HTR-8/SVneo (cell line): ENCODE measurements at regions not wholly inside any gene's neighbourhood (a gene's known extent, or its start where the extent isn't known, plus 50 kb on each side); places are given as distances from the start of the nearest gene placed in this dataset.

ENCODE experiments used
- DNase-seq: peaks from one replicate; pipeline ENCODE4 v3.0.0; 2011; ENCODE audit warnings: low spot score, mixed read lengths; ENCODE audit not compliant: insufficient read length
- FAIRE-seq: peaks from 2 replicates; lab custom pipeline; 2011; peaks lifted over from hg19 to GRCh38; lab: Jason Lieb, UNC

GRCh38 chr5:92518318-92518904 lies 1062.6 kb downstream of the NR2F1-AS1 start:
- FAIRE-seq (no peak), DNase-seq (peak; percentile 27)

- FAIRE-seq (no peak), DNase-seq (no peak)
Measured at GRCh38 chr5:92514896-92515295, 1066.1 kb downstream of the NR2F1-AS1 start.

GRCh38 chr5:92513067-92513466 lies 1068.0 kb downstream of the NR2F1-AS1 start:
- FAIRE-seq, result no peak
- DNase-seq, result no peak

- no peak for FAIRE-seq
- no peak for DNase-seq
Measured at GRCh38 chr5:92508271-92508670, 1072.7 kb downstream of the NR2F1-AS1 start.

GRCh38 chr5:92505925-92506324 lies 1075.1 kb downstream of the NR2F1-AS1 start:
- FAIRE-seq, result no peak
- no peak for DNase-seq

GRCh38 chr5:92505145-92505544 lies 1075.9 kb downstream of the NR2F1-AS1 start:
- FAIRE-seq (no peak), DNase-seq (no peak)

GRCh38 chr5:92504346-92504745 lies 1076.7 kb downstream of the NR2F1-AS1 start:
- DNase-seq, result no peak
- no peak for FAIRE-seq

GRCh38 chr5:92500752-92501151 lies 1080.3 kb downstream of the NR2F1-AS1 start:
- FAIRE-seq (no peak), DNase-seq (no peak)

GRCh38 chr5:92496545-92496944 lies 1084.5 kb downstream of the NR2F1-AS1 start:
- DNase-seq (no peak), FAIRE-seq (no peak)

GRCh38 chr5:92494508-92494907 lies 1086.5 kb downstream of the NR2F1-AS1 start:
- no peak for FAIRE-seq
- no peak for DNase-seq

- no peak for FAIRE-seq
- no peak for DNase-seq
Measured at GRCh38 chr5:92492908-92493307, 1088.1 kb downstream of the NR2F1-AS1 start.

- DNase-seq (no peak), FAIRE-seq (no peak)
Measured at GRCh38 chr5:92484484-92484883, 1096.5 kb downstream of the NR2F1-AS1 start.

GRCh38 chr5:92472981-92473566 lies 1090.0 kb upstream of the ARRDC3 start:
- DNase-seq (no peak), FAIRE-seq (no peak)

GRCh38 chr5:92471861-92472260 lies 1088.7 kb upstream of the ARRDC3 start:
- no peak for DNase-seq
- no peak for FAIRE-seq

GRCh38 chr5:92470770-92471169 lies 1087.7 kb upstream of the ARRDC3 start:
- no peak for FAIRE-seq
- no peak for DNase-seq

- no peak for DNase-seq
- FAIRE-seq, result no peak
Measured at GRCh38 chr5:92468295-92468694, 1085.2 kb upstream of the ARRDC3 start.

GRCh38 chr5:92467695-92468094 lies 1084.6 kb upstream of the ARRDC3 start:
- DNase-seq, result no peak
- FAIRE-seq, result no peak

GRCh38 chr5:92460505-92460904 lies 1077.4 kb upstream of the ARRDC3 start:
- no peak for FAIRE-seq

GRCh38 chr5:92459654-92460053 lies 1076.5 kb upstream of the ARRDC3 start:
- no peak for FAIRE-seq
- DNase-seq, result no peak

More at GRCh38 chr5:92460505-92460904, 1077.4 kb upstream of the ARRDC3 start:
- no peak for DNase-seq

- DNase-seq (no peak), FAIRE-seq (no peak)
Measured at GRCh38 chr5:92455011-92455410, 1071.9 kb upstream of the ARRDC3 start.

- FAIRE-seq (no peak), DNase-seq (no peak)
Measured at GRCh38 chr5:92444888-92445287, 1061.8 kb upstream of the ARRDC3 start.

- FAIRE-seq (no peak), DNase-seq (no peak)
Measured at GRCh38 chr5:92435781-92436180, 1052.7 kb upstream of the ARRDC3 start.
